ENCODE measurements at regions not wholly inside any gene's neighbourhood (a gene's known extent, or its start where the extent isn't known, plus 50 kb on each side); places are given as distances from the start of the nearest gene placed in this dataset.

DNA sequence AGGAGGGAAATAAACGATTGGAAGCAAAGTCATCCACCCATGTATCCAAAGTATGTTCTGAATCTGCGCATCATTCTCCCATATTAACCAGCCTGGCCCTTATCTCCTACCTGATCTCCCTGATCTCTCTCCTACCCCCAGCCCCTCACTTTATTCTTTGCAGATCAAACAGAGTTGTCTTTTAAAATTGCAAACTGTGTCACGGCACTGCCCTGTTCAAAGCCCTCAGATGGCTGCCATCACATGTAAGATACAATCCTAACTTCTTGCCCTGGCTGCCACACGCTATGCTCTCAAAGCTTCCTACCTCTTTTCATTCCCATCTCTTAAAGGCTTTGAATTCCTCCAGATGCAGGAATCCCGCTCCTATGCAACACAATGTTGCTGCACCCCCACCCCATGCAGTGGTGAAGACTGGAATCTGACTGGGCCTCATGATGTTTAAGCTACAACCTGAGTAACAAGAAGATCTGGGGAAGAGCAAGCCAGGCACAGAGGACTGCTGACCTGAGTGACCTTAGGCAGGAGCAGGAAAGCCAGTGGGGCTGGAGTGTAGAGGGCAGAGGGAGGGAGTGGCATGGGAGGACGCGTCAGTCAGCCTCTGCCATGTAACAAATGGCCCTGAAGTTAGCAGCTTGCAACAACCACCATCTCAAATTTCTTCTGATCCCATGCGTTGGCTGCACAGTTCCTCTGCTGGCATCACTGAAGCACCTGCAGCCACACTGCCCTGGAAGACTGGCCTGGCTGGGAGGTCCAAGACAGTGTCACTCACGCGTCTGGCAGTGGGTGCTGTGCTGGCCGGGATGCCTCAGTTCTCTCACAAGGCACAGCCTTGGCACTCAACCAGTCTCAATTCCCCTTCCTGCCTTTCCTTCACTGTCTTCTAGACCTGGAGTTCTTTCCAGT is 382.8 kb downstream of the BCL11B start:
- H3K27ac Mint-ChIP-seq = no peak overlapping the region
- H3K36me3 Mint-ChIP-seq (ENCODE audit: low read depth) = no peaks in the 10 kb centered on the region
- no peak overlapping the region for H3K4me3 Mint-ChIP-seq
- peaks cover 8% of the 10 kb centered on the region for H3K4me1 Mint-ChIP-seq (ENCODE audit: low read depth)
- no peak for DNase-seq
- H3K9me3 Mint-ChIP-seq = no peaks in the 10 kb centered on the region
- no peaks in the 10 kb centered on the region for H3K27me3 Mint-ChIP-seq

DNA sequence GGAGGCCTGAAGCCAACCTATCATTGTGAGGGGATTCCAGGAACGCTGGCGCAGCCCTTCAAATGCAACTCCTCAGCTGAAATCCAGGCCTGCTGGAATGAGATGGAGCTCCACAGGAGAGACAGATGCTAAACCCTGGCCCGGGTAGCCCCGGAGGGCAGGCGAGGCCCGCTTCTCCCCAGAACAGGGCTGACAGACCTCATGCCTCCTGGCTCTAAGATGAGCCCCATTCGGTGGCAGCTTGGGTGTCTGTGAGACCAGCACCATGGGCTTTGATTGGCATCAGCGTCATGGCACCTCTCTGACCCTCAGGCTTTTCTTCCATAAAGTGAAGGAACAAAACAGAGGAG is 382.2 kb downstream of the BCL11B start:
- Mint-ChIP-seq H3K27me3 (no peaks in the 10 kb centered on the region), H3K27ac (no peak overlapping the region), H3K4me1 (ENCODE audit: low read depth) (peaks cover 8% of the 10 kb centered on the region), H3K9me3 (no peaks in the 10 kb centered on the region), H3K4me3 (no peak overlapping the region), H3K36me3 (ENCODE audit: low read depth) (no peaks in the 10 kb centered on the region)
- no peak for DNase-seq

DNA sequence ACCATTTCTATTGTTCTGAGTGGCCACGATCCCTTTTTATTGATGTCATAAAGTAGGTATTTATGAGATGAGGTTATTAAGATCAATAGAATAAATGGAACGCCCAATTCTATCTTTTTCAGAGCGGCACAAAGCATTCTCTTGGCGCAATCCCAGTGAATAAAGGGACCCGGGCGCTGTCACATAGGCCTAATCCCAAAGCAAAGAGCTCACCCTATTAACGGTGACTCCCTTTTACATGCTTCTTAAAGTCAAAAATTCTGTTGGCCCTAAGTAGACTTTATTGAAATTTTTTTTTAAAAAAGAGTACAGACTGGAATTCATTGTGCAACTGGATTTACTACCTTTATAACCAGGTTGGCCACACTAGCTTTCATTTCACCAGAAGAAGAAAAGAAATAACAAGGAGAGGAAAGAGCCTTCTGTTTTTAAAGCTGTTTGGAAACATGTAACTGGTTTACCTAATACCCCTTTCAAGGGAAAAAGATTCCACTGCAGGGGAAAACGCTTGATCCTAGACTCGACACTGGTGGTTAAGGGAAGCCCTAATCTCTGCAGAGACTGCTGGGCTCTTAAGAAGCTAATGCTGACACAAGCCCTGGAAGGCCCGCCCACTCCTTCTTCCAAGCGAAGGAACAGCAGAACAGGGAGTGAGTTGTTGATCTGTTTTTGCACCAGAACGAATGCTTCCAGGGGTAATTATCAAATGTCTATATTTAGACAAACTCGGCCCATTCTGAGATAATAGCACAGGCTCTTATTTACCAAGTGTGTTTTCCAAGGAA is 381.2 kb downstream of the BCL11B start:
- no peaks in the 10 kb centered on the region for H3K27me3 Mint-ChIP-seq
- peaks cover 8% of the 10 kb centered on the region for H3K4me1 Mint-ChIP-seq (ENCODE audit: low read depth)
- no peak overlapping the region for H3K27ac Mint-ChIP-seq
- no peak overlapping the region for H3K4me3 Mint-ChIP-seq
- no peaks in the 10 kb centered on the region for H3K9me3 Mint-ChIP-seq
- no peak for DNase-seq
- no peaks in the 10 kb centered on the region for H3K36me3 Mint-ChIP-seq (ENCODE audit: low read depth)

DNA sequence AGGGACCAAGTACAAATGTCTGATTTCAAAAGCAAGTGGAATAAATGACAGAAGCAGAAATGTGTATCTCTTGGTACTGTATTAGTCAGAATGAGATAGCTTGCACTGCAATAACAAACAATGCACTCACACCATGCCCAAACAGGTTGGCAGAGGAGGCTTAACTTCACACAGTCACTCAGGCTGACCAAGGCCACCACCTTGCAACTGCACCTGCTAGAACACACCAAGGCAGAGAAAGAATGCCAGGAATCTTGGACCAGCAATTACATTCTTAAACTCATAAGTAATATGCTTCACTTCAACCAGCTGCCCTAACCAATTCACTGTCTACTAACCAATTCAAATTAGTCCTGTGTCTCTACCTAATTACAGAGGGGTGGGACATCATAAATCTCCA is 378.3 kb downstream of the BCL11B start:
- Mint-ChIP-seq H3K36me3 (ENCODE audit: low read depth) (no peaks in the 10 kb centered on the region), H3K27me3 (no peaks in the 10 kb centered on the region), H3K4me1 (ENCODE audit: low read depth) (peaks cover 6% of the 10 kb centered on the region), H3K9me3 (no peaks in the 10 kb centered on the region), H3K4me3 (no peak overlapping the region), H3K27ac (no peak overlapping the region)
- no peak for DNase-seq

DNA sequence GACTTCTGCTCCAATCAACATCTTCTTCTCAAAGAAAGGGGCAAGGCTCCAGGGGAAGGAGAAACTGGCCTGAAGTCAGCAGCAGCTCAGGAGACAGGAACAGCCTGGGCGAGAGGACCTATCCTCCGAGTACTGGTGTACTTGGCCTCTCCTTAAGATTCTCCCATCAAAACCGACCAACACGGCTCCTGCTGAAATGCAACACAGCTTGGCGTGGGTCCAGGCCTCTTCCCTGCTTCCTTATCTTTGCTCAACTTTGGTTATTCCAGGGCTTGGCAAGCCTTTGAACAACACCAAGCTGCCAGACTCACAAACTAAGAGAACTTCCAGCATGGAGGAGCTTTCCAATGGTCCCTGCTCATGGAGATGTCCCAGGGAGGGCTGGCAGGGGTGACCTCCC is 377.4 kb downstream of the BCL11B start:
- Mint-ChIP-seq H3K4me3 (no peak overlapping the region), H3K4me1 (ENCODE audit: low read depth) (no peaks in the 10 kb centered on the region), H3K9me3 (no peaks in the 10 kb centered on the region)

DNA sequence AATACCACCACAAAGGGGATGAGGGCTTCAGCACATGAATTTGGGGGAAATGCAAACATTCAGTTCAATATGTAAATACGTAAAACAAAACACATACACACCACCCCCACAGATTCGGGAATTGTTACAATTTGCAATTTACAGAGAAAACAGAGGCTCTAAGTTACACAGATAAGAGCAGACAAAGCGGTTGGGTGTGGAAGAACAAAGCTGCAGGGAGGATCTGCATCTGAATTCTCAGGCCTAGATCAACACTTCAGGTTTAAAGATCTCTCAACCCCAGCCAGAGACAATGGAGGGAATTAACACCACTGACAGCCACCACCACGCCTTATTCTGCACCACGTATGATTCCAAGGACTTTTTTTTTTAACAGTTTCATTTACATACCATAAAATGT is 375.5 kb downstream of the BCL11B start:
- H3K27me3 Mint-ChIP-seq = no peaks in the 10 kb centered on the region
- H3K27ac Mint-ChIP-seq = no peak overlapping the region
- no peaks in the 10 kb centered on the region for H3K36me3 Mint-ChIP-seq (ENCODE audit: low read depth)
- H3K4me3 Mint-ChIP-seq = no peak overlapping the region
- no peak for DNase-seq
- no peaks in the 10 kb centered on the region for H3K9me3 Mint-ChIP-seq
- no peaks in the 10 kb centered on the region for H3K4me1 Mint-ChIP-seq (ENCODE audit: low read depth)

More for the DNA sequence above, 377.4 kb downstream of the BCL11B start:
- H3K36me3 Mint-ChIP-seq (ENCODE audit: low read depth) = no peaks in the 10 kb centered on the region
- no peak for DNase-seq
- no peaks in the 10 kb centered on the region for H3K27me3 Mint-ChIP-seq
- no peak overlapping the region for H3K27ac Mint-ChIP-seq

DNA sequence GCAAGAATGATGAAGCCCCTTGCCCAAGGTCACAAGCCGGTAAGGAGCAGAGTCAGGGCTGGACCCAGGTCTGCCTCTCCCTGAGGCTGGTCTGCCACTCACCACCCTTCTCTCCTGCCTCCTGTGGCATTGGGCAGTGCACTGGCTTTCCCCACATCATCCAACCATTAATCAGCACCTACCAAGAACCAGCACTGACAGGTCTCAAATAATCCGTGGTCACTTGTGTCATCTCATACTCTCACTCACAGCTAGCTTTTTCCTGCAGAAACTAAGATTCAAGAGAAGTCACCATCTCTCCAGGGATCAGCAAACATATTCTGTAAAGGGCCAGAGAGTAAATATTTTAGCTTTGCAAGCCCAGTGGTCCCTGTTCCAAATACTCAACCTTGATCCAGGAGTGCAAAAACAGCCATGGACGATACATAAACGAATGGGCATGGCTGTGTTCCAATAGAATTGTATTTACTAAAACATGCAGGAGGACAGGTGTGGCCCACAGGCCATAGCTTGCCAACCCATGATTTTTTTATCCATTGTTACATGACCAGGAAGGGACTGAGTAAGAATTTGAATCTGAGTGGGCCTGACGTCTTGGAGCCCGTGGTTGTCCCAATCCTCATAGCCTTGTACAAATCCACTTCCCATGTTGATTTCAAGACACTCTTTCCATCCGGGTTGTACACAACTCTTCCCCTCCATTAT is 374.2 kb downstream of the BCL11B start:
- no peaks in the 10 kb centered on the region for H3K9me3 Mint-ChIP-seq
- no peak overlapping the region for H3K4me3 Mint-ChIP-seq
- H3K36me3 Mint-ChIP-seq (ENCODE audit: low read depth) = no peaks in the 10 kb centered on the region
- no peak overlapping the region for H3K27ac Mint-ChIP-seq
- no peak for DNase-seq
- H3K27me3 Mint-ChIP-seq = no peaks in the 10 kb centered on the region
- no peaks in the 10 kb centered on the region for H3K4me1 Mint-ChIP-seq (ENCODE audit: low read depth)

DNA sequence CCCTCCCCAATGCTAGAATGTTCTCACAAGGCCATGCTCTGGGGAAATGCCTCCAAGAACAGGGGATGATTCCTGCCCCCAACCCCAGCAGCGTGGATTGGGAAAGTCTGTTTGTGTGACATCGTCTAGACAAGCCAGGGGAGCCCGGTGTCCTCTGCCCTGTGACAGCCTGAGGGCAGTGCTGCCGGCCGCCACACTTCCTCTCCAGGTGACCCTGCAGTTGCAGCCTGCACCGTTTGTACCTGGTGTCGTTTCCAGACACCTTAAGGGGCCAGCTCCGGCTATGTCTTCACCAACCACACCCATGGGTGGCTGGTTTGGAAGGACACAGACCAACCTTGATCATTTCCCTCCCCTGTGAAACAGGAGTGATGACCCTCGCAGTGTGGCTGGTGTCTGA is 372.6 kb downstream of the BCL11B start:
- Mint-ChIP-seq H3K9me3 (no peaks in the 10 kb centered on the region), H3K27ac (no peak overlapping the region), H3K36me3 (ENCODE audit: low read depth) (no peaks in the 10 kb centered on the region), H3K27me3 (no peaks in the 10 kb centered on the region), H3K4me3 (no peak overlapping the region), H3K4me1 (ENCODE audit: low read depth) (peaks cover under 1% of the 10 kb centered on the region)
- no peak for DNase-seq

DNA sequence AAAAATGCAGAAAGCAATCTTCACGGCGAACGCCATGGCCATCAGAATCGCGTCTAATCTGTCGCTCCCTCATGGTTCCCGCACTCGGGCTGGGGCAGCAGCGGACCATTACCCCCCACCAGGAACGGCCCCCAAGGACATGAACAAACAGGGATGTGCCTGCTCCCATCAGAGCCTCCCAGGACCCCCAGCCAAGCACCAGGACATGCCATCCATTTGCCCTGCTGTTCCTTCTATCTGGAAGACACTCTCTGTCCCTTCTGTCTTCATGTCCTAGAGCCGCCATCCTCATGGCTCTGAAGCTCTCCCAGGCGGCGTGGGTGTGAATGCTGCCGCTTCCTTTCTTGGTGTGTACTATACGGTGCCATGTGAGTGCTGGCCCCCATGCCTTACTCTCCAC is 371.8 kb downstream of the BCL11B start:
- H3K27me3 Mint-ChIP-seq = no peaks in the 10 kb centered on the region

DNA sequence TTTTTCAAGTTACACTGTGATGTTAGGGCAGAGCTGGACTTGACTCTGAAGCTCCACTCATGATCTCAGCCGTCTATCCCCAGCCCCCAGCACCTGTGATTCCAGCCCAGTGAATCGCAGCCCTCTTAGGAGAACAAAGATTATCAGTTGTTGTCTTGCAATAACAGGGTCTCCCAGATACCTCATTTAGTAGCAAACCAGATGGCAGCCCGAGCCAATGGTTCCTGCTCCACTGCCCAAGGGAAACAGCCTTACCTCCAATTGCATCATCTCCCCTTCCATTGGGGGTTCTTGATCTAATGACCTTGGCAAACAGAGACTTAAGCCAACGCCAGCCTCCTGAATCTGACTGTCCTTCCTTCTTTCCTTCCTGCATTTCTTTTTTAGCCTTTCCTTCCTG is 371.2 kb downstream of the BCL11B start:
- Mint-ChIP-seq H3K4me1 (ENCODE audit: low read depth) (peaks cover 3% of the 10 kb centered on the region), H3K9me3 (no peaks in the 10 kb centered on the region), H3K27me3 (no peaks in the 10 kb centered on the region), H3K27ac (no peak overlapping the region), H3K36me3 (ENCODE audit: low read depth) (no peaks in the 10 kb centered on the region), H3K4me3 (no peak overlapping the region)
- DNase-seq = no peak

More for the DNA sequence above, 371.8 kb downstream of the BCL11B start:
- no peak for DNase-seq
- Mint-ChIP-seq H3K36me3 (ENCODE audit: low read depth) (no peaks in the 10 kb centered on the region), H3K27ac (no peak overlapping the region), H3K4me3 (no peak overlapping the region), H3K9me3 (no peaks in the 10 kb centered on the region), H3K4me1 (ENCODE audit: low read depth) (peaks cover 3% of the 10 kb centered on the region)

DNA sequence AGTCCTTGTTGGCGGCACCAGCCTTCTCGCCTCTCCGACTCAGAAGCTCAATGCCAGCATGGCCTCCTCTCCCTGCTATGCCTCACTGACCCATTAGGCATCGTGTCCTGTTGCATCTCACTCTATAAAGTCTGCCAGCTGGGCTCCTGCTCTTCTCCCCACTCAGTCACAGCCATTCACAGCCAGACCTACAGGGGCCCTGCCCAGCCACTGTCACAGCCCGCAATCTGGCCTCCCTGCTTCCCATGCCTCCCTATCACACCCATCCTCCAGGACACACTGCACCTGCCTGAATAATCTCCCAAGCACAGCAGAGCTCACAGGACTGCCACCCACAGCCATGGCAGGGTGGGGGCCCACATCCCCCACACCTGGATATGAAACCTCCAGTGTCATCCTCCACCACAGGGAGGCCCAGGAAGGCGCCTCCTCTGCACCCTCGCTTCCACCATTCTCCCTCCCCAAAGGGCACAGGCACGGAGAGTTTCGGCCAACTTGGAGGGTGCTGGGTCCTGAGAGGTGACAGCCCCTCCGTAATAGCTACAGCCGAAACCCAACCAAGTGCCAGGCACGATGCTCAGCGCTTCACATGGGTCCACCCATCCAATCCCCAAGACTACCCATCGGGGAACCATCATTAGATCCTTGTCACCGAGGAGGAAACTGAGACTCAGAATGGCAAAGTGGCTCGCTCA is 370.3 kb downstream of the BCL11B start:
- no peak overlapping the region for H3K27ac Mint-ChIP-seq
- no peak for DNase-seq
- H3K9me3 Mint-ChIP-seq = no peaks in the 10 kb centered on the region
- no peaks in the 10 kb centered on the region for H3K27me3 Mint-ChIP-seq
- no peak overlapping the region for H3K4me3 Mint-ChIP-seq
- H3K36me3 Mint-ChIP-seq (ENCODE audit: low read depth) = no peaks in the 10 kb centered on the region
- H3K4me1 Mint-ChIP-seq (ENCODE audit: low read depth) = peaks cover 3% of the 10 kb centered on the region

DNA sequence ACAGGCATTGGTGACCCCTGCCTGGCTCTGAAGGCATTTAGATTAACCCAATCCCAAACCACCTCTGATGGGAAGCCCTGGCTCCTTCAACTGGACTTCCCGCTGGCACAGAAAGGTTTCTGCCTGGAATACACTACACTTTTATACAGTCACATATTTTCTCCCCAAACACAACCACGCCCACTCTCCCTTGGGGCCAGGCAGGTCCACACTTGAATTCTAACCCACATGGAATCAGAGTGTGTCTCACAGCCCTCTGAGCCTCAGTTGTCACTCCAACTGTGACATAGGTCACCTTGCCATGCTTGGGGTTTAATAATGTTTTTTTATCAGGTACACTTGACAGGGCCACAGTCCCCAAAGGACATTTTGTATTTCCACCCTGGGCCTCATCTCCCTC is 368.6 kb downstream of the BCL11B start:
- H3K4me3 Mint-ChIP-seq = no peak overlapping the region
- DNase-seq = no peak
- H3K27ac Mint-ChIP-seq = no peak overlapping the region

DNA sequence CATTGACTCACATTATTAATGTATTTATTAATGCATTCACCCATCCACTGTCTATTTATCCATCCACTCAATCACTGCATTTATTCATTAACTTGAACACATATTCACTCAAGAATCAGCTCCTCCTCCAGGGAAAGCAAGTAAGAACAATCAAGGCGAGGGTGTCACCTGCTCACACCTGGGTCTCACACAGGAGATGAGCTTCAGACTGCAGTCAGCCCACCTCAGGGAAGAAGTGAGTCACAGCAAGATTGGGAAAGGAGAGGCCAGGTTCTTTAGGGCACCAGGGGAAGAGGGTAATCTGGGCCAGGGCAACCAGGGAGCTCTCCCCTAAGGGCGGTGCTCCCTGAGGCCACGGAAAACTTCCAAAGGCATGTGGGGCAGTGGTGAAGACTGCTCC is 367.3 kb downstream of the BCL11B start:
- H3K27ac Mint-ChIP-seq = no peak overlapping the region
- peaks cover 3% of the 10 kb centered on the region for H3K4me1 Mint-ChIP-seq (ENCODE audit: low read depth)
- H3K27me3 Mint-ChIP-seq = no peaks in the 10 kb centered on the region
- no peak overlapping the region for H3K4me3 Mint-ChIP-seq
- H3K9me3 Mint-ChIP-seq = no peaks in the 10 kb centered on the region
- H3K36me3 Mint-ChIP-seq (ENCODE audit: low read depth) = no peaks in the 10 kb centered on the region
- no peak for DNase-seq

More for the DNA sequence above, 368.6 kb downstream of the BCL11B start:
- Mint-ChIP-seq H3K36me3 (ENCODE audit: low read depth) (no peaks in the 10 kb centered on the region), H3K9me3 (no peaks in the 10 kb centered on the region), H3K27me3 (no peaks in the 10 kb centered on the region), H3K4me1 (ENCODE audit: low read depth) (peaks cover 3% of the 10 kb centered on the region)
